ENCODE measurements at regions not wholly inside any gene's neighbourhood (a gene's known extent, or its start where the extent isn't known, plus 50 kb on each side); places are given as distances from the start of the nearest gene placed in this dataset.
"Not testable (repeated sequence)": the region's sequence is repeated elsewhere in the genome, so short reads cannot be mapped to it uniquely, and the experiment has no call there.

GRCh38 chr1:146784212-146784940 lies 153.7 kb upstream of the NBPF12 start:
- no CpG with 5 or more reads among the region's 3 CpGs for WGBS (ENCODE audit: insufficient coverage, low coverage, missing lambda C conversion rate)
- ATAC-seq = not testable (repeated sequence)

DNA sequence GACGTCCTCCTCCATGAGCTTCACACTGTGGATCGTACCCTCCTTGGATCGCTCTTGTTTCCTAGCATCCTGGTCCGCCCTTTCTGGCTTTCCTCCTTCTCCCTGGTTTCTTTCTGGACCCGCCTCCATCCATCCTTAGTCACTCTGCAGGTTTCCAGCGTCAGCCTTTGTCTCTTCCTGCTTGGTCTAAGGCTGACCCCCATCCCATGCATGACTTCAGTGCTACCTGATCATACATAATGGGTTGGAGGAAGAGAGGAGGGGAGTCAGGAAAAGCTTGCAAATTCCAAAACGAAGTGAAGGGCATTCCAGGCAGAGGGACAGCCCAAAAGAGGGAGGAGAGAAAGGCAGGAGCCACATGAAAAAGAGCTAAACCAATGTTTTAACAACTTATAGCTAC lies 156.9 kb upstream of the NBPF12 start:
- FAIRE-seq; H4K20me1 ChIP-seq (replicated peaks; ENCODE audit: control insufficient read depth, insufficient read depth, low read length); H3K4me2 ChIP-seq (ENCODE audit: insufficient read depth, low read length); H2AFZ ChIP-seq (ENCODE audit: low read depth, low read length); H3K9ac ChIP-seq (ENCODE audit: insufficient read depth in 1 of 2, low read depth in 2 of 2, low read length in 2 of 2); H3K9me1 ChIP-seq (ENCODE audit: control insufficient read depth, insufficient read depth, low read length); CTCF ChIA-PET (ENCODE audit: low intra/inter-chr PET ratio); POLR2A ChIA-PET; H3K4me3 ChIP-seq; H3K27ac ChIP-seq (ENCODE audit: extremely low read depth, low read depth, low read length); H3K79me2 ChIP-seq (ENCODE audit: control insufficient read depth, insufficient read depth, low read length); BruUV-seq (replicated peaks); DNase-seq (ENCODE audit: extremely low read depth in 1 of 4, low spot score in 3 of 4); in situ Hi-C loops (cut with MboI); H3K9me3 ChIP-seq (replicated peaks; ENCODE audit: control insufficient read depth, insufficient read depth, low read depth, low read length); ATAC-seq; H3K27me3 ChIP-seq (ENCODE audit: control insufficient read depth in 2 of 2, insufficient read depth in 2 of 2, low read length in 2 of 2); intact Hi-C loops (cut with micrococcal nuclease); H3K4me1 ChIP-seq (replicated peaks in 1 of 2; ENCODE audit: control insufficient read depth in 2 of 2, insufficient read depth in 2 of 2, low read length in 2 of 2); H3K36me3 ChIP-seq (ENCODE audit: control insufficient read depth, insufficient read depth, low read length): not testable (repeated sequence)
- WGBS (ENCODE audit: insufficient coverage, low coverage, missing lambda C conversion rate) = 0% methylated on average over 4 of the region's 7 CpGs

More at GRCh38 chr1:146784212-146784940, 153.7 kb upstream of the NBPF12 start:
- H3K4me3 ChIP-seq; H4K20me1 ChIP-seq (replicated peaks; ENCODE audit: control insufficient read depth, insufficient read depth, low read length); in situ Hi-C loops (cut with MboI); H3K9me1 ChIP-seq (ENCODE audit: control insufficient read depth, insufficient read depth, low read length); H3K79me2 ChIP-seq (ENCODE audit: control insufficient read depth, insufficient read depth, low read length); H3K27ac ChIP-seq (ENCODE audit: extremely low read depth, low read depth, low read length); BruUV-seq (replicated peaks); H3K9ac ChIP-seq (ENCODE audit: insufficient read depth in 1 of 2, low read depth in 2 of 2, low read length in 2 of 2); FAIRE-seq; H3K36me3 ChIP-seq (ENCODE audit: control insufficient read depth, insufficient read depth, low read length); DNase-seq (ENCODE audit: extremely low read depth in 1 of 4, low spot score in 3 of 4); H3K4me1 ChIP-seq (replicated peaks in 1 of 2; ENCODE audit: control insufficient read depth in 2 of 2, insufficient read depth in 2 of 2, low read length in 2 of 2); H3K27me3 ChIP-seq (ENCODE audit: control insufficient read depth in 2 of 2, insufficient read depth in 2 of 2, low read length in 2 of 2); H2AFZ ChIP-seq (ENCODE audit: low read depth, low read length); intact Hi-C loops (cut with micrococcal nuclease); H3K4me2 ChIP-seq (ENCODE audit: insufficient read depth, low read length); POLR2A ChIA-PET; H3K9me3 ChIP-seq (replicated peaks; ENCODE audit: control insufficient read depth, insufficient read depth, low read depth, low read length); CTCF ChIA-PET (ENCODE audit: low intra/inter-chr PET ratio): not testable (repeated sequence)

DNA sequence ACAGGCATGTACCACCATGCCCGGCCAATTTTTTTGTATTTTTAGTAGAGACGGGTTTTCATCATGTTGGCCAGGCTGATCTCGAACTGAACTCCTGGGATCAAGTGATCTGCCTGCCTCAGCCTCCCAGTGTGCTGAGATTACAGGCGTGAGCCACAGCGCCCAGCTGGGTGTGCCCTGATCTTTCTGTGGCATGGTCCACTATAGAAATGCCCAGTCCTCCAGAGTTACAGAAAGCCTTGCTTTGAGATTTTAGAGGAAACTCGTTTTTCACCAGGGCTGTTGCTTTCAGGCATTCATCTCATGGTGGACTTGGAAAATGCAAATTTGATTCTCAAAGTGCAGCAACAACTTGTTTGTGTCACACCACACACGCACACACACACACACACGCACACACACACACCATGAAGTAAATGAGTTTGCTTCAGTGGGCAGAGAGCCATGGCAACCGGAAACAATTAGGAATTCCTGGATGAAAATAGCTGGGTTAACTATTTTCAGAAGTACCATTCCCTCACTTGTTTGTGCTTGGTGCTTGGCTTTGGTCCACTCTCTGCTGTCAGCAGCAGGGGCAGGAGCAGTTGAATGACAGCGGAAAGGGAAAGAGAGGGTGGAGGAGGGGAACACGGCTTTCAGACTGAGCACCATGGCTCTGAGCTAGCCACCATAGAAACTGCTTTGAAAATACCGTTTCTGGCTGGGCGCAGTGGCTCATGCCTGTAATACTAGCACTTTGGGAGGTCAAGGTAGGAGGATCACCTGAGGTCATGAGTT lies 160.1 kb upstream of the NBPF12 start:
- H3K4me2 ChIP-seq (ENCODE audit: insufficient read depth, low read length); H3K4me3 ChIP-seq; intact Hi-C loops (cut with micrococcal nuclease); H3K9ac ChIP-seq (ENCODE audit: insufficient read depth in 1 of 2, low read depth in 2 of 2, low read length in 2 of 2); H2AFZ ChIP-seq (ENCODE audit: low read depth, low read length); ATAC-seq; FAIRE-seq; H3K9me3 ChIP-seq (replicated peaks; ENCODE audit: control insufficient read depth, insufficient read depth, low read depth, low read length); POLR2A ChIA-PET; DNase-seq (ENCODE audit: extremely low read depth in 1 of 4, low spot score in 3 of 4); BruUV-seq (replicated peaks); H3K36me3 ChIP-seq (ENCODE audit: control insufficient read depth, insufficient read depth, low read length); in situ Hi-C loops (cut with MboI); H3K79me2 ChIP-seq (ENCODE audit: control insufficient read depth, insufficient read depth, low read length); H3K9me1 ChIP-seq (ENCODE audit: control insufficient read depth, insufficient read depth, low read length); CTCF ChIA-PET (ENCODE audit: low intra/inter-chr PET ratio); H4K20me1 ChIP-seq (replicated peaks; ENCODE audit: control insufficient read depth, insufficient read depth, low read length); H3K27me3 ChIP-seq (ENCODE audit: control insufficient read depth in 2 of 2, insufficient read depth in 2 of 2, low read length in 2 of 2); H3K27ac ChIP-seq (ENCODE audit: extremely low read depth, low read depth, low read length); H3K4me1 ChIP-seq (replicated peaks in 1 of 2; ENCODE audit: control insufficient read depth in 2 of 2, insufficient read depth in 2 of 2, low read length in 2 of 2): not testable (repeated sequence)
- WGBS (ENCODE audit: insufficient coverage, low coverage, missing lambda C conversion rate) = 0% methylated on average over 5 of the region's 13 CpGs

GRCh38 chr1:146774988-146775387 lies 163.1 kb upstream of the NBPF12 start:
- CTCF ChIA-PET (ENCODE audit: low intra/inter-chr PET ratio) = not testable (repeated sequence)

More at GRCh38 chr1:146774988-146775387, 163.1 kb upstream of the NBPF12 start:
- H3K27me3 ChIP-seq (ENCODE audit: control insufficient read depth in 2 of 2, insufficient read depth in 2 of 2, low read length in 2 of 2); ATAC-seq; H3K9ac ChIP-seq (ENCODE audit: insufficient read depth in 1 of 2, low read depth in 2 of 2, low read length in 2 of 2); FAIRE-seq; H3K4me1 ChIP-seq (replicated peaks in 1 of 2; ENCODE audit: control insufficient read depth in 2 of 2, insufficient read depth in 2 of 2, low read length in 2 of 2); H3K4me2 ChIP-seq (ENCODE audit: insufficient read depth, low read length); H3K27ac ChIP-seq (ENCODE audit: extremely low read depth, low read depth, low read length); intact Hi-C loops (cut with micrococcal nuclease); DNase-seq (ENCODE audit: extremely low read depth in 1 of 4, low spot score in 3 of 4); H2AFZ ChIP-seq (ENCODE audit: low read depth, low read length); H3K9me3 ChIP-seq (replicated peaks; ENCODE audit: control insufficient read depth, insufficient read depth, low read depth, low read length); H4K20me1 ChIP-seq (replicated peaks; ENCODE audit: control insufficient read depth, insufficient read depth, low read length); H3K4me3 ChIP-seq; H3K79me2 ChIP-seq (ENCODE audit: control insufficient read depth, insufficient read depth, low read length); in situ Hi-C loops (cut with MboI); POLR2A ChIA-PET; H3K36me3 ChIP-seq (ENCODE audit: control insufficient read depth, insufficient read depth, low read length); BruUV-seq (replicated peaks); H3K9me1 ChIP-seq (ENCODE audit: control insufficient read depth, insufficient read depth, low read length): not testable (repeated sequence)
- no CpG with 5 or more reads among the region's 6 CpGs for WGBS (ENCODE audit: insufficient coverage, low coverage, missing lambda C conversion rate)

Measured in K562 (cell line).